GM20000 (cell line): ENCODE measurements at regions not wholly inside any gene's neighbourhood (a gene's known extent, or its start where the extent isn't known, plus 50 kb on each side); places are given as distances from the start of the nearest gene placed in this dataset.
"Not testable (repeated sequence)": the region's sequence is repeated elsewhere in the genome, so short reads cannot be mapped to it uniquely, and the experiment has no call there.

ENCODE experiments used
- DNase-seq: peaks from one replicate; pipeline ENCODE4 v3.0.0; 2012; ENCODE audit warnings: low spot score
- TF ChIP-seq, protein P1 (sequence below): IDR thresholded peaks from 2 replicates; pipeline ENCODE4 v1.5.1; 2012; ENCODE audit warnings: mild to moderate bottlenecking, control low read depth; ENCODE audit errors: extremely low read depth, missing control alignments

DNA sequence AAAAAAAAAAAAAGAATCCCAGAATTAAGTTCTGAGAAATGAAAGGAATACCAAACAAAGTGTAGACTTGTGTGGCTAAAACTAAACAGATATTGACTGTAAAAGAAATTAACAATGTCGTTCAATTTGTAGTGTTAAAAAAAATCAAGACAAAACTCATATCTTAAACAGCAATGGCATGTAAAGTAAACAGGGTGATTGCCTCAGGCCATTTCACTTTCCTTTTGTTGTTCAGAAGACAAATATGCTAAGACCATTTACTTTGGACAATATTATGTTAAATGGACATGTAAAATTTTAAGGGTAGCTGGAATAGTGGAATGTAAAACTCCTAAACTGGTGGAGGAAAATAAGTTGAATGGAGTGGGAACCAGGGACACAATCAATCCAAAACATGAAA is 139.1 kb downstream of the RTP4 start:
- TF ChIP-seq, protein P1, sequence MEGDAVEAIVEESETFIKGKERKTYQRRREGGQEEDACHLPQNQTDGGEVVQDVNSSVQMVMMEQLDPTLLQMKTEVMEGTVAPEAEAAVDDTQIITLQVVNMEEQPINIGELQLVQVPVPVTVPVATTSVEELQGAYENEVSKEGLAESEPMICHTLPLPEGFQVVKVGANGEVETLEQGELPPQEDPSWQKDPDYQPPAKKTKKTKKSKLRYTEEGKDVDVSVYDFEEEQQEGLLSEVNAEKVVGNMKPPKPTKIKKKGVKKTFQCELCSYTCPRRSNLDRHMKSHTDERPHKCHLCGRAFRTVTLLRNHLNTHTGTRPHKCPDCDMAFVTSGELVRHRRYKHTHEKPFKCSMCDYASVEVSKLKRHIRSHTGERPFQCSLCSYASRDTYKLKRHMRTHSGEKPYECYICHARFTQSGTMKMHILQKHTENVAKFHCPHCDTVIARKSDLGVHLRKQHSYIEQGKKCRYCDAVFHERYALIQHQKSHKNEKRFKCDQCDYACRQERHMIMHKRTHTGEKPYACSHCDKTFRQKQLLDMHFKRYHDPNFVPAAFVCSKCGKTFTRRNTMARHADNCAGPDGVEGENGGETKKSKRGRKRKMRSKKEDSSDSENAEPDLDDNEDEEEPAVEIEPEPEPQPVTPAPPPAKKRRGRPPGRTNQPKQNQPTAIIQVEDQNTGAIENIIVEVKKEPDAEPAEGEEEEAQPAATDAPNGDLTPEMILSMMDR, result no peak
- no peak for DNase-seq

DNA sequence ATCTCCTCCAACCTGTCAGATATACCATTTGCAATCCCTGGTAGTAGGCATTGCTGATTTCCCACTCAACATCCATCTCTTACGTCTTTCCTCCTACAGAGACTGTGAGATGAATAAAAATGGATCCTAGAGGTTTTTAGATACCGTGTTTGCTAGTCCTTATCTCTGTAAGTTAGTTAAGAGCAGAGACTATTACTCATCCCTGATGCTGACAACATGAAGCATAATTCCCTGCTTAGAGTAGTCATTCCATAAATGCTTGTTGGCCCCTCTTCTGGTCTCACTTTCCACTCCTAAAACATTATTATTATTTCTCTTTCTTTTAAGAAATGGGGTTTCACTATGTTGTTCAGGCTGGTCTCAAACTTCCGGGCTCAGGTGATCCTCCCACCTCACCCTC is 136.2 kb downstream of the RTP4 start:
- TF ChIP-seq, protein P1, result no peak
- DNase-seq, result no peak

DNA sequence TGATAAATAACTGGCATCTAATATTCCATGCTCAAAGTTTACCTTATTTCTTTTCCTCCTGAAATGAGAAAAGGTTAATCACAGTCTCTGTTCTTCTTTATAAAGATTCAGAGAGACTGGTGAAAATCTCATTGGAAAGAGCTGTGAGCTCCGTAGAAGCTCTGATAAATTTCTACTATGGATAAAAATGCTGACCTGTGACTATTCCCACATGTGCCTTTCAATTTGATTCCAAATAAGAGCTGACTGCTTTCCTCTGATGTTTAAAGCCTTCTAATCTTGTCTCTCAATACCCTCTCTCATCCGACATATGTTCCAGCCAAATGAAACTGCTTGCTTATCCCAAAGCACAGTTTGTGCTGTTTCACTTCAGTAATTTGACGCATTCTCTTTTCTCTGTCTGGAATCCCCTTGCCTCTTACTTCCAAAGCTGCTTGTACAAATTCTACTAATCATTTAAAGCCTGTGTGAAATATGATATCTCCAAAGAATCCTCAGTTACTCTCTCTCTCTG is 130.1 kb downstream of the RTP4 start:
- TF ChIP-seq, protein P1, result no peak
- DNase-seq, result no peak

DNA sequence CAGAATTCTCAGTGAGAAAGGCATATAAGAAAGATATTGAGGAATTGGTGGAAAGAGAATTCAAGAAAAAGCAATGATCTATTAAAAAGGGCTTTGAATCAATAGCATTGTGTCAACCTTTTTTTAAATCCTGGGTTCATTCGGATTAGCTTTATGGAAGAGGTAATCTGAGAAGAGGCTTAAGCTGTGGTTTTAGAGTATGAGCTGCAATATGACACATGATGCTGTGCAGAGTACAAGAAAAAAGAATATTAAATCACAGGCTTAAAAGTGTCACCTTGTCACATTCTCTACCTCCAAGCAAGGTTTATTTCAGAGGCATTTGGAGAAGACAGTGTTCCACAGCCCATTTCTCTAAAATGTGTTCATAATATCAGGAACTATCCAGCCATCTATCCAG is 128.9 kb downstream of the RTP4 start:
- DNase-seq, result no peak
- TF ChIP-seq, protein P1, result no peak

DNA sequence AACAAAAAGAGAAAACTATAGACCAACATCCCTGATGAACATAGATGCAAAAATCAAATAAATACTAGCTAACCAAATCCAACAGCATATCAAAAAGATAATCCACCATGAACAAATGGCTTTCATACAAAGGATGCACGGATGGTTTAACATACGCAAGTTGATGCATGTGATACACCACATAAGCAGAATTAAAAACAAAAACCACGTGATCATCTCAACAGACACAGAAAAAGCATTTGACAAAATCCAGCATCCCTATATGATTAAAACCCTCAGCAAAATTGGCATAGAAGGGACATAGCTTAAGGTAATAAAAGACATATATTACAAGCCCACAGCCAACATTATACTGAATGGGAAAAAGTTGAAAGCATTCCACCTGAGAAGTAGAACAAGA is 125.9 kb downstream of the RTP4 start:
- DNase-seq, result not testable (repeated sequence)

DNA sequence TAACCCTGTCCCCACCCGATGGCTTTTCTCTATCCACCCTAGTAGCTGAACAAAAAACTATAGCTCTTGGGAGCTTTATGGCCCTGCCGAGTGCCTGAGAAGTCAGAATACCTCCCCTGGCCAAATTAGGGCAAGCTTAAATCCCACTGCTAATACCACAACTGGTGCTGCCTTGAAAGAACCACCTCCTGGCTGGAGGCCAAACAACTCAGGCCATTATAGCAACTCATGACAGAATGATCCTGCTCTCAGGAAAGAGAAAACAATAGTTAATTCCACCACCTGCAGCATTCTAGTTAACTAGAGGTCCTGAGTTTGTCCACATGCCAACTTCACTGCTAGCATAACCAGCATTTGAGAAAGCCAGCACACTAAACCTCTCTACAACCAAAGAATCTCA is 123.2 kb downstream of the RTP4 start:
- DNase-seq, result no peak
- TF ChIP-seq, protein P1, result no peak

DNA sequence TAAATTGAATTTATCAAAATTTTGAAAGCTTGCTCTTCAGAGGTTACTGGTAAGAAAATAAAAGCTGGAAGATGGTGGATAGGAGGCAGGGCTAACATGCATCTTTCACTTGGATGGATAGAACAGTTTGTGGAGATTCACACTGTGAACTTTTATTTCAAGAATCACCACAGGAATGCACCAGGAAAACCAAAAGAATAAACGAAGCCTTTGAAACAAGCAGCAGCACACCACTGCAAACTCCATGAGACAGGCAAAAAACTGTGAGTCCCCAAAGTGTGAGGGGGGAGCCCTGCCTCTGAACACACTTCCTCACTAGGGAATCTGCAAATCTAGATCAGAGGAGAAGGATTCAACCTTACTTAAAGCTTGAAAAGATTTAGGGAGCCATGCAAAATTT is 122.2 kb downstream of the RTP4 start:
- TF ChIP-seq, protein P1, result no peak

DNA sequence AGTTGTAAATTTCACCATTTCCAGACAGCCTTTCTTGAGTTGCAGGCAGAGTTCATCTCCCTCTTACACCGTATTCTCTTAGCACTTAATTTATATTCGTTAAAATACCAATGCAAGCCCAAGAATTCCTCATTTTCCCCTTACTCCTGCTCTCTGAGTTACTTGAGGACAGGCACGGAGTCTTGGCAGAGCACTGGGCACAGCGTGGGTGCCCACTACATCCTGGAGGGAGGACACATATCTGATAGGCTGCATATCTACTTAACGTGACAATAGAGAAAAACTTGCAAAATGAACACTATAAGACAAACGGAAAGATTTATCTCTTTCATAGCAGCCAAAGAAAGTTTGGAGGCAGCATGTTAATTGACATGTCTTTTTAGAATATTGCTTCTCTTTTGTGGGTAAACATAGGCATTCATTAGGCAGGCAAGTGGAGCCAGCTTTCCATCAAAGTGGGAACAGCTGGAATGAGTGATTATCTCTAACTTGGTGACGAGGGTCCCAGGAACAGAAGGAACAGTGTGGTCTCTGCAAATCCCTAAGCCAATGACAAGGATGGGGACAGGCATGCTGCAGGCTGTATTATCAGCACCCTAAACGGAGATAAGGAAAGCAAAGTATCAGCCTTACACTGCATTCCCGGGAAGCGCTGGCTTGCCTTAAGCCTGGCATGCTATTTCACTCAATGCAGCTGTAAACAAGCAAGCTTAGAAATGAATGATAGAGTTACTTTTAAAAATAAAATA is 116.5 kb downstream of the RTP4 start:
- TF ChIP-seq, protein P1, result no peak
- DNase-seq, result no peak

More for the DNA sequence above, 122.2 kb downstream of the RTP4 start:
- no peak for DNase-seq
